ENCODE measurements at regions not wholly inside any gene's neighbourhood (a gene's known extent, or its start where the extent isn't known, plus 50 kb on each side); places are given as distances from the start of the nearest gene placed in this dataset.

DNA sequence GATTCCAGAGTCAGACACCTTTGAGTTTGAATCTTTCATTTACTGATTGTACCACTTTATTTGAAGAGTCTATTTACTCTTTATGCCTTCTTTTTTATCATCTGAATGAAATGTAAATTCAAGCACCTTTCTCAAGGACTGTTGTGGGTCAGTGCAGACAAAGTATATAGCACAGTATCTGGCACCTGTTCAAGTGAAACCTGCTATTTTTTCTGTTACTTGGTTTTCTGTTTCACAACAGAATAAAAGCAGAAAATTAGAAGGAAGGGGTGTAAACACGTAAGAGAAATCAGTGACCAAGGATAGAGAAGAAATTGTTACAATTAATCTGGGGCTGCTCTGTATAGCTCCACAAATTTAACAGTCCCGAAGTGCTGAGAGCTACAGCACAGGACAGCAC is 357.4 kb downstream of the RSL24D1 start:
- Mint-ChIP-seq H3K9me3 (peaks cover 0 to 9% of the 10 kb centered on the region in 2 donors), H3K4me3 (no peak overlapping the region), H3K4me1 (no peaks in the 10 kb centered on the region), H3K27ac (no peak overlapping the region), H3K27me3 (peaks cover 18% of the 10 kb centered on the region)
- ATAC-seq, result no peak
- DNase-seq, result no peak

DNA sequence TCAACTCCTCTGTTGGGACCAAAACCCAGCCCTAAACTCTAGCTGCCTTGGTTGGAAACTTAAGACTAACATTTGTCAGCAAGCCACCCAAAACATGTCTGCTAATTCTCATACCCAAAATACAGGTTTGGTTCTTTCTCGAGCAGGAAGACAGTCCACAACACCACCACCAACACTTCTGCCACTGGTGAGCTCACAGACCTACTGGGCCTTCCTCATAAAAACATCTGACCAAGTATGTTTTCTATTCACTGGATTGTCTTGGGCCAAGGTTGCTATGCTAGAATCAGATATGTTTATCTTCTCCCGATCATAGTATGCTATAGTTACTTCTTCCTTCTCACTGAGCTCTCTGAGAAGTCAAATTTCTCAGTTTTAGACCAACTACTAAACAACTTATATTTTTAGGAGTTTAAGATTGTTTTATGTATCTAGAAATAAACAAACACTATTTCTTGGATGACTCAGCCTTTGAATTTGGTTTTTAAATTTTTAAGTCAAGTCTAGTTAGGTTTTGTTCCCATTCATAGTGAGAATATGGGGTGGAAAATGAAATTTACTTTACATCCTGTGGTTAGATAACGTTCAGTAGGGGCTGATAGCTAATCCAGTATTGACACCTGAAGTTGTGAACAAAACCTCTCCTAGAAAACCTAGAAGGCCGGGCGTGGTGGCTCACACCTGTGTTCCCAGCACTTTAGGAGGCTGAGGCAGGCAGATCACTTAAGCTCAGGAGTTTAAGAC is 360.5 kb downstream of the RSL24D1 start:
- ATAC-seq (no peak), DNase-seq (no peak)
- Mint-ChIP-seq H3K4me3 (no peak overlapping the region), H3K4me1 (no peaks in the 10 kb centered on the region), H3K9me3 (peaks cover 0 to 9% of the 10 kb centered on the region in 2 donors), H3K27me3 (peaks cover 18% of the 10 kb centered on the region), H3K27ac (no peak overlapping the region)

- H3K4me3 Mint-ChIP-seq, result no peak overlapping the region
- no peaks in the 10 kb centered on the region for H3K4me1 Mint-ChIP-seq
- no peak overlapping the region for H3K27ac Mint-ChIP-seq
- no peak for DNase-seq
- H3K9me3 Mint-ChIP-seq, result no peaks in the 10 kb centered on the region
- ATAC-seq, result no peak
- H3K27me3 Mint-ChIP-seq, result peaks cover 6% of the 10 kb centered on the region
Observed at GRCh38 chr15:54829821-54830220, 366.9 kb downstream of the RSL24D1 start.

- Mint-ChIP-seq H3K9me3 (no peaks in the 10 kb centered on the region), H3K4me1 (no peaks in the 10 kb centered on the region), H3K27ac (no peak overlapping the region), H3K27me3 (peaks cover 9% of the 10 kb centered on the region), H3K4me3 (no peak overlapping the region)
- DNase-seq, result no peak
- no peak for ATAC-seq
Observed at GRCh38 chr15:54820811-54821210, 375.9 kb downstream of the RSL24D1 start.

- H3K4me3 Mint-ChIP-seq, result no peak overlapping the region
- ATAC-seq (no peak), DNase-seq (no peak)
- H3K9me3 Mint-ChIP-seq, result peaks cover 0 to 4% of the 10 kb centered on the region in 2 donors
- H3K27me3 Mint-ChIP-seq, result peaks cover 9% of the 10 kb centered on the region
- no peaks in the 10 kb centered on the region for H3K4me1 Mint-ChIP-seq
- H3K27ac Mint-ChIP-seq, result no peak overlapping the region
Observed at GRCh38 chr15:54820098-54820497, 376.6 kb downstream of the RSL24D1 start.

GRCh38 chr15:54816401-54816800 is 380.3 kb downstream of the RSL24D1 start:
- Mint-ChIP-seq H3K4me3 (no peak overlapping the region), H3K27ac (no peak overlapping the region), H3K9me3 (peaks cover 0 to 11% of the 10 kb centered on the region in 2 donors), H3K27me3 (peaks cover 9% of the 10 kb centered on the region), H3K4me1 (no peaks in the 10 kb centered on the region)
- ATAC-seq (no peak), DNase-seq (no peak)

DNA sequence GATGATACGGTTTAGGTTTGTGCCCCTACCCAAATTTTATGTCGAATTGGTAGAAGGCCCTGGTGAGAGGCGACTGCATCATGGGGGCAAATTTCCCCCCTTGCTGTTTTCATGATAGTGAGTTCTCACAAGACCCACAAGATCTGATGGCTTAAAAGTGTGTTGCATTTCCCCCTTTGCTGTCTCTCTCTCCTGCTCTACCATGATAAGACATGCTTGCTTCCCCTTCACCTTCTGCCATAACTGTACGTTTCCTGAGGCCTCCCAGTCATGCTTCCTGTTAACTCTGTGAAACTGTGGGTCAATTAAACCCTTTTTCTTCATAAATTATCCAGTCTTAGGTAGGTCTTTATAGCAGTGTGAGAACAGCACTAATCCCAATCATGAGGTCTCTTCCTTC is 381.2 kb downstream of the RSL24D1 start:
- Mint-ChIP-seq H3K27ac (no peak overlapping the region), H3K4me1 (no peaks in the 10 kb centered on the region), H3K27me3 (peaks cover 9% of the 10 kb centered on the region), H3K4me3 (no peak overlapping the region), H3K9me3 (peaks cover 0 to 11% of the 10 kb centered on the region in 2 donors)
- DNase-seq (no peak), ATAC-seq (no peak)

DNA sequence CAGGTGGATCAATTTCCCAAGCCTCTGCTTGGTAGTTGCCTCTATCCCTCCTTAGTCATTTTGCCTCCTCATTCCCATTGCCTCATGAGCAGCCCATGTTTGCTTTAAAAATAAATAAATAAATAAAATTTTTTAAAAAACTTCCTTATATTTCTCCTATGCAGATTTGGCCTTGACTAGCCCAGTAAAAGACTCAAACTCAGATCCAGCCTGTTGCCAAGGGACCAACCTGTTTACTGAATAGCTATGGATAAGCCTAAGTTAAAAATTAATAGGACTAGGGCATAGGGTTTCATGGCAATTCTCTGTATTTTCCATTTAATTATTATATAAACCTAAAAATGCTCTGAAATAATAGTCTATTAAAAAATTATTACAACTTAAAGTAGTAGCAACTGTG is 384.4 kb downstream of the RSL24D1 start:
- H3K27ac Mint-ChIP-seq, result no peak overlapping the region
- H3K27me3 Mint-ChIP-seq, result no peaks in the 10 kb centered on the region
- no peaks in the 10 kb centered on the region for H3K4me1 Mint-ChIP-seq
- peaks cover 0 to 11% of the 10 kb centered on the region in 2 donors for H3K9me3 Mint-ChIP-seq
- ATAC-seq (no peak), DNase-seq (no peak)
- H3K4me3 Mint-ChIP-seq, result no peak overlapping the region

- H3K9me3 Mint-ChIP-seq, result peaks cover 0 to 8% of the 10 kb centered on the region in 2 donors
- H3K27ac Mint-ChIP-seq, result no peak overlapping the region
- ATAC-seq (no peak), DNase-seq (no peak)
- H3K27me3 Mint-ChIP-seq, result peaks cover 12% of the 10 kb centered on the region
- no peak overlapping the region for H3K4me3 Mint-ChIP-seq
- no peaks in the 10 kb centered on the region for H3K4me1 Mint-ChIP-seq
Observed at GRCh38 chr15:54810496-54810895, 386.2 kb downstream of the RSL24D1 start.

- H3K4me1 Mint-ChIP-seq, result no peaks in the 10 kb centered on the region
- no peak for ATAC-seq
Observed at GRCh38 chr15:54810031-54810430, 386.7 kb downstream of the RSL24D1 start.

DNA sequence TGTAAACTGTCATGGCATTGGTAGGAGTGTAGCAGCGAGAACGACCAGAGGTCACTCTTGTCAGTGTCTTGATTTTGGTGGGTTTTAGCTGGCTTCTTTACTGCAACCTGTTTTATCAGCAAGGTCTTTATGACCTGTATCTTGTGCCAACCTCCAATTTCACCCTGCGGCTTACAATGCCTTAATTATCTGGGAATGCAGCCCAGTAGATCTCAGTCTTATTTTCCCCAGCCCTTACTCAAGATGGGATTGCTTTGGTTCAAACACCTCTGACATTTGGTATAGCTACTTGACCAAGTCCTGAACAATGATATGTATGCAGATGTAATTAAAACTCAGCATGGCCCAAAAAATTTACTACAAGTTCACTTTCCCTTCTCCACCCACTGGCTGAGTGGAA is 388.4 kb downstream of the RSL24D1 start:
- Mint-ChIP-seq H3K9me3 (no peaks in the 10 kb centered on the region), H3K27me3 (peaks cover 12% of the 10 kb centered on the region), H3K4me1 (peaks cover 7% of the 10 kb centered on the region), H3K4me3 (no peak overlapping the region), H3K27ac (no peak overlapping the region)
- no peak for DNase-seq
- no peak for ATAC-seq

More at GRCh38 chr15:54810031-54810430, 386.7 kb downstream of the RSL24D1 start:
- Mint-ChIP-seq H3K27ac (no peak overlapping the region), H3K9me3 (peaks cover 0 to 7% of the 10 kb centered on the region in 2 donors), H3K4me3 (no peak overlapping the region), H3K27me3 (peaks cover 12% of the 10 kb centered on the region)
- no peak for DNase-seq

DNA sequence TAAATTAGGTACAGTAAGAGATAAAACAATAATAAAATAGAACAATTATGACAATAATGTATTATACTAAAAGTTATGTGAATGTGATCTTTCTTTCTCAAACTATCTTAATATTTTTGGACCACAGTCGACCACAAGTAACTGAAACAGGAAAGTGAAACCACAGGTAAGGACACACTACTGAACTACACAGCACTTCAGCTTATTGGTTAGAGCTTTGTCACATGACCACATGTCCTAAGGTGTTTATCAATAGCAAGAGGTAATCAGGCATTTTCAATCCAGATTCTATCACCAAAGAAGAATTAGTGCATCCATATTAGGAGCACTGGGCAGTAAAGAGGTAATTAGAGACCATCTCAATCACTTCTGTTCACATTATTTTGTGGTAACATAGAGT is 392.8 kb downstream of the RSL24D1 start:
- DNase-seq, result no peak
- H3K27me3 Mint-ChIP-seq, result peaks cover 12% of the 10 kb centered on the region
- no peaks in the 10 kb centered on the region for H3K9me3 Mint-ChIP-seq
- peaks cover 12% of the 10 kb centered on the region for H3K4me1 Mint-ChIP-seq
- ATAC-seq, result no peak
- no peak overlapping the region for H3K4me3 Mint-ChIP-seq
- H3K27ac Mint-ChIP-seq, result no peak overlapping the region

GRCh38 chr15:54803134-54803808 is 393.5 kb downstream of the RSL24D1 start:
- peaks cover 12% of the 10 kb centered on the region for H3K4me1 Mint-ChIP-seq
- H3K27me3 Mint-ChIP-seq, result peaks cover 12% of the 10 kb centered on the region
- H3K27ac Mint-ChIP-seq, result no peak overlapping the region
- H3K4me3 Mint-ChIP-seq, result no peak overlapping the region
- ATAC-seq (peak; percentile 61), DNase-seq (no peak)
- H3K9me3 Mint-ChIP-seq, result no peaks in the 10 kb centered on the region

- H3K4me1 Mint-ChIP-seq, result no peaks in the 10 kb centered on the region
- H3K4me3 Mint-ChIP-seq, result no peak overlapping the region
- H3K27me3 Mint-ChIP-seq, result peaks cover 16% of the 10 kb centered on the region
- H3K9me3 Mint-ChIP-seq, result no peaks in the 10 kb centered on the region
- H3K27ac Mint-ChIP-seq, result no peak overlapping the region
- ATAC-seq (no peak), DNase-seq (no peak)
Observed at GRCh38 chr15:54792526-54792925, 404.2 kb downstream of the RSL24D1 start.

DNA sequence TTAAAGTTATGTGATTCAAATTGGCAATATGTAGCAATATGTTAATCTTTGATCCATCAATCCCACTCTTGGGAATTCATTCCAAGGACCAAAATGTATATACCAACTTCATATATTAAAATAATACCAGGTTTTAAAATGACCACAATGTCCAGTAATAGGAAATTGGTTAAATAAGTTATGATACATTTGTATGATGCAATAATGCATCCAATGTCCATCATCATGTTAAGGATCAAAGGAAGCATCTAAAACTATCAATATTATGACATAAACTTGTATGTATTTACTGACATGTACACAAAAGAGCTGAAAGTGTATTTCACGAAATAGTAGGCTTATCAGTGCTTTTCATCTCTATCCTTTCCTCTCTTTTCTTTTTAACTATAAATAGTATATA is 406.0 kb downstream of the RSL24D1 start:
- Mint-ChIP-seq H3K4me1 (no peaks in the 10 kb centered on the region), H3K27ac (no peak overlapping the region), H3K9me3 (peaks cover 0 to under 1% of the 10 kb centered on the region in 2 donors), H3K4me3 (no peak overlapping the region), H3K27me3 (peaks cover 16% of the 10 kb centered on the region)
- ATAC-seq, result no peak
- no peak for DNase-seq

DNA sequence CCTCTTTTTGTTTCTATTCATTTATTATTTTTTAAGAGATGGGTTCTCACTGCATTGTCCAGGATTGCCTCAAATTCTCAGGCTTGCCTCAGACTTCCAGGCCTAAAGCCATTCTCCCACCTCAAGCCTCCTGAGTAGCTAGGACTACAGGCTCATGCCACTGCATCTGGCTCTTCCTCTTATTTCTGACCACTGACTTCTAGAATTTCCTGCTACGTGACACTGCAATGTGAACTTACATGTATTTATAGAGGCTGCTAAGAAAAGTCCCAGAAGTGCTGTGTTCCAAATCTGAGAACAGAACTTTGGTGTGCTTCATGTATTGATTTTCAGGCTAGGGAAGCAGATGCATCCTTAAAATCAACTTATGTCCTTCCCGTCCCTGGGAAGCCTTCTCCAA is 407.4 kb downstream of the RSL24D1 start:
- H3K4me1 Mint-ChIP-seq, result no peaks in the 10 kb centered on the region
- no peak overlapping the region for H3K4me3 Mint-ChIP-seq
- ATAC-seq (no peak), DNase-seq (no peak)
- peaks cover 6 to 9% of the 10 kb centered on the region in 2 donors for H3K9me3 Mint-ChIP-seq
- H3K27me3 Mint-ChIP-seq, result peaks cover 12% of the 10 kb centered on the region
- H3K27ac Mint-ChIP-seq, result no peak overlapping the region
